Naive thymus-derived CD4-positive, alpha-beta T cell (primary cell): ENCODE measurements at regions not wholly inside any gene's neighbourhood (a gene's known extent, or its start where the extent isn't known, plus 50 kb on each side); places are given as distances from the start of the nearest gene placed in this dataset.

Experiments
- ATAC-seq: fragments of 150-1000 bp; cut with Tn5 transposase; 2 replicates; pipeline ENCODE4 v1.10.0; 2021; ENCODE audit warnings: mild to moderate bottlenecking, moderate library complexity
- CTCF ChIA-PET: fragments of 350-600 bp; sonication (Branson Sonifier 250); formaldehyde crosslinking; loops from one replicate; lab custom pipeline; 2021; ENCODE audit warnings: antibody characterized with exemption; lab: Charles Lee
- POLR2A ChIA-PET: fragments of 350-600 bp; sonication (Branson Sonifier 250); formaldehyde crosslinking; loops from one replicate; lab custom pipeline; 2021; ENCODE audit warnings: antibody characterized with exemption, inconsistent platforms; lab: Charles Lee
- DNase-seq, 9 donors: peaks; one replicate each; pipeline versions ENCODE4 v3.0.0 to v3.0.0-alpha.2; 2020 to 2022; ENCODE audit warnings: mixed read lengths in 1 of 9
- H3K27ac ChIP-seq: one replicate; pipeline ENCODE4 v1.7.0; 2013; ENCODE audit warnings: mild to moderate bottlenecking, low read depth, low read length, moderate library complexity
- H3K27me3 ChIP-seq, 2 donors: one replicate each; pipeline ENCODE4 v1.7.0; 2013; ENCODE audit warnings: low read length in 2 of 2, mild to moderate bottlenecking in 2 of 2, moderate library complexity in 2 of 2; ENCODE audit not compliant: control insufficient read depth in 2 of 2, insufficient read depth in 2 of 2
- H3K36me3 ChIP-seq, 3 experiments: 1 replicate in 2 of 3; 2 replicates in 1 of 3; pipeline ENCODE4 v1.7.0; 2013; ENCODE audit warnings: low read length in 3 of 3, mild to moderate bottlenecking in 3 of 3, moderate library complexity in 1 of 3; ENCODE audit not compliant: insufficient read depth in 3 of 3, control insufficient read depth in 2 of 3
- H3K4me1 ChIP-seq, 2 donors: one replicate each; pipeline ENCODE4 v1.7.0; 2013; ENCODE audit warnings: low read length in 2 of 2, mild to moderate bottlenecking in 2 of 2, moderate library complexity in 1 of 2; ENCODE audit not compliant: control insufficient read depth in 2 of 2, insufficient read depth in 2 of 2
- H3K4me3 ChIP-seq: 2 replicates; pipeline ENCODE4 v1.7.0; 2013; ENCODE audit warnings: mild to moderate bottlenecking, low read length
- H3K9me3 ChIP-seq, 3 experiments: 1 replicate in 2 of 3; 2 replicates in 1 of 3; pipeline ENCODE4 v1.7.0; 2013; ENCODE audit warnings: low read length in 3 of 3; ENCODE audit not compliant: control insufficient read depth in 2 of 3
- H3K27ac Mint-ChIP-seq, 9 donors: one replicate each; pipeline ENCODE4 v1.8.0; 2020 to 2022; ENCODE audit warnings: mixed read lengths in 9 of 9, mild to moderate bottlenecking in 8 of 9, moderate library complexity in 5 of 9, inconsistent platforms in 2 of 9
- H3K27me3 Mint-ChIP-seq, 5 donors: one replicate each; pipeline ENCODE4 v1.8.0; 2021 to 2022; ENCODE audit warnings: mixed read lengths in 5 of 5, mild to moderate bottlenecking in 1 of 5
- H3K36me3 Mint-ChIP-seq, 5 donors: one replicate each; pipeline ENCODE4 v1.8.0; 2020 to 2022; ENCODE audit warnings: mixed read lengths in 5 of 5, mild to moderate bottlenecking in 3 of 5, inconsistent platforms in 1 of 5
- H3K4me1 Mint-ChIP-seq, 7 donors: one replicate each; pipeline ENCODE4 v1.8.0; 2020 to 2022; ENCODE audit warnings: mixed read lengths in 7 of 7, mild to moderate bottlenecking in 3 of 7, inconsistent platforms in 1 of 7
- H3K4me3 Mint-ChIP-seq, 10 donors: one replicate each; pipeline ENCODE4 v1.8.0; 2020 to 2022; ENCODE audit warnings: mild to moderate bottlenecking in 10 of 10, mixed read lengths in 10 of 10, moderate library complexity in 6 of 10, inconsistent platforms in 2 of 10
- H3K9me3 Mint-ChIP-seq, 11 donors: one replicate each; pipeline ENCODE4 v1.8.0; 2020 to 2022; ENCODE audit warnings: mixed read lengths in 11 of 11, mild to moderate bottlenecking in 4 of 11, inconsistent platforms in 1 of 11, moderate library complexity in 1 of 11
- intact Hi-C, 2 donors: fragments of 100-400 bp; cut with micrococcal nuclease; formaldehyde crosslinking; loops; one replicate each; pipeline ENCODE4 v1.15.1; 2023

DNA sequence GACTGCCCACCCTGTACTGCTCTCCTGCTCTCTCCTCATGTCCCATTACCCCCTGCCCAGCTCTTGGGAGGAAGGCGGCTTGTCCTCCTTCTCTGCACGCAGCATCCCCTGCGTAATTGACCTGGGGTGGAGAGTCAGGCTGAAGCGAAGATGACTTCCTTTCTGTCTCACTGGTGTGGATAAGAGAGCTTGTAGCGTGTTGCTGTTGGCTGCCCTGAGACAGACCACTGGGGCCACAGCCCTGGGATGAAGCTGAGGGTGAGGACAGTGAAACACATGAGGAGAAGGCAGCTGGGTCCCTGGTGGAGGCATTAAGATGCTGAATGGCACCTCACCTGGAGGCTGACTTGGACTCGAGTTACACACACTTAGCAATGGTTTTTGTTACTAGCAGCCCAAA lies 310.3 kb upstream of the ZNF32 start:
- Histone ChIP-seq H3K4me3 (no peak overlapping the region), H3K9me3 (no peaks in the 10 kb centered on the region), H3K36me3 (no peaks in the 10 kb centered on the region), H3K27me3 (no peaks in the 10 kb centered on the region), H3K27ac (no peak overlapping the region), H3K4me1 (no peaks in the 10 kb centered on the region)
- Mint-ChIP-seq H3K9me3 (no peaks in the 10 kb centered on the region), H3K27me3 (peaks cover 3 to 30% (median 21%) of the 10 kb centered on the region in 5 donors), H3K36me3 (no peaks in the 10 kb centered on the region), H3K4me3 (no peak overlapping the region), H3K4me1 (no peaks in the 10 kb centered on the region), H3K27ac (no peak overlapping the region)
- CTCF ChIA-PET: no interaction called here
- intact Hi-C loops: no loop called here
- POLR2A ChIA-PET: no interaction called here
- DNase-seq: no peak
- ATAC-seq: no peak

DNA sequence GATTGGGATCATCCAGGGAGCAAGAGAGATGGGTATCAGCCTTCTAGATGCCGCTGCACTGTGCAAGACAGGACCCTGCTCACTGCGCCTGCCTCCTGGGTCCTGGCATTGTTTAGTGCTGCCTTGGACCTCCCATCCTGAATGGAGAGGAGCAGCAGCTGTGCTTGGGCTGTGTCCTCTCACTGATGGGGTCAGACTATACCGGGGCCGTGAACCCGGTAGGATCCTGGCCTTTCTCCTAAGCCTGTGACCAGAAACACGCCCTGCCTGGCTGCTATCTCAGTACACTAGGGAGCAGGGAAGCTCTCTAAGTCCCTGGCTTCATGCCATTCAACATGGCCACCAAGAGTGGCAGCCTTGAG lies 309.4 kb upstream of the ZNF32 start:
- H3K36me3 ChIP-seq: no peaks in the 10 kb centered on the region
- POLR2A ChIA-PET: no interaction called here
- H3K4me1 ChIP-seq: no peaks in the 10 kb centered on the region
- no peak for ATAC-seq
- Mint-ChIP-seq H3K4me1 (no peaks in the 10 kb centered on the region), H3K36me3 (no peaks in the 10 kb centered on the region), H3K4me3 (no peak overlapping the region), H3K27me3 (peaks cover 4 to 35% (median 23%) of the 10 kb centered on the region in 5 donors), H3K9me3 (peaks cover 0 to 5% (median under 1%) of the 10 kb centered on the region in 11 donors), H3K27ac (no peak overlapping the region)
- H3K27me3 ChIP-seq: no peaks in the 10 kb centered on the region
- no peaks in the 10 kb centered on the region for H3K9me3 ChIP-seq
- H3K27ac ChIP-seq: no peak overlapping the region
- DNase-seq: no peak
- intact Hi-C loops: no loop called here
- CTCF ChIA-PET: no interaction called here
- H3K4me3 ChIP-seq: no peak overlapping the region

DNA sequence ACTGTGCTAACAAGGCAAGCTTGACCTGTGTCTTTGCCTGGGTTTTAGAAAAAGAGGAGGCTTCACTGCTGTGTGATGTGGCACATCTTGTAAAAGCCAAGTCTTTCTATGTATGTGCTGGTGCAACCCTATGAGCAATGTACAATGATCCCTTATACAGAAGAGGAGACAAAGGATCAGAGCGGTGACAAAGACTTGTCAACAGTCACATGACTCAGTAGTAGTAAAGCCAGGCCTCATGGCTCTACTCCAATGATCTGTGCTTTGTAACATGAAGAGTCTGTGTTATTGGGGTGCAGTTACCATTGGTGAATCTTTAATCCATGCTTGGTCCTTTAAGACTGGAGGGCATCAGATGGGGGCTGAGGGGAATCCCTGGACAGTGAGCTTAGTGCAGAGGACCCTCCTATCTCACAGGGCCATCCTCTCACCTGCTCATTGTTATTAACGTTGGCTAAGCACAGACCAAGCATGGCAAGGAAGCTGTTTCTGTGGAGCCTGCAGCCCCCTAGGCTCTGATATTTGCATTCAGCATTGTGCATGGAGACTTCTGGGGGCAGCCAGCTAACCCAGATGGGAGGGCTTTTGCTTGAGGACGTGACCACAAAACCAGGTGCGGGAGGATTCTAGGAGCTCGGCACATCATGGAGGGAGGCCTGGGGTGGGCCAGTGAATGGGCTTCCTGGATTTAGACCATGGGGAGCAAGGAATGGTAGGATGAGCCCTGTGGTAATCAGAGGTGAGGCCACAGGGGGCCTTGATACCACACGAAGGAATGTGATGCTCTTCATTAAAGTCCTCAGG lies 308.8 kb upstream of the ZNF32 start:
- no peaks in the 10 kb centered on the region for H3K9me3 ChIP-seq
- H3K4me1 Mint-ChIP-seq: no peaks in the 10 kb centered on the region
- H3K27ac Mint-ChIP-seq: no peak overlapping the region
- no peak overlapping the region for H3K27ac ChIP-seq
- H3K27me3 ChIP-seq: no peaks in the 10 kb centered on the region
- DNase-seq (no peak), ATAC-seq (no peak)
- CTCF ChIA-PET: no interaction called here
- no peak overlapping the region for H3K4me3 ChIP-seq
- peaks cover 8 to 39% (median 27%) of the 10 kb centered on the region in 5 donors for H3K27me3 Mint-ChIP-seq
- POLR2A ChIA-PET: no interaction called here
- intact Hi-C loops: no loop called here
- H3K36me3 ChIP-seq: no peaks in the 10 kb centered on the region
- no peaks in the 10 kb centered on the region for H3K4me1 ChIP-seq
- H3K9me3 Mint-ChIP-seq: peaks cover 0 to 8% (median 2%) of the 10 kb centered on the region in 11 donors
- no peaks in the 10 kb centered on the region for H3K36me3 Mint-ChIP-seq
- no peak overlapping the region for H3K4me3 Mint-ChIP-seq

DNA sequence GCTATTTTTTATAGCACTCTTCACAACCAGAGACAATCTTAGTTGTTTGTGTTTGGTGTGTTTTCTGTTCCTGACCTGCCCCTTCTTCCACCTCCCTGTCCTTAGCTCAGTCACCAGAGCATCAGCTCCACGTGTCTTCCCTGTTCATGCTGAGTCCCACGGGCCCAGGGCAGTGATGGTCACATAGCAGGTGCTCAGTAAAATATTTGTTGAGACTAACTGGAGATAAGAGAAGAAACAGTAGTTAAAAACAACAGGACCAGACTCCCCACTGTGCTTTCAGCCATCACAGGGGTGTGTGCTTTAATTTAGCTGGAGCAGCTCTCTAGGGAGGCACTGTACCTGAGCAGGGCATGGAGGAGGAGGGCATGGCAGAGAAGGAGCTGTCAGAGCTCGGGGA lies 307.3 kb upstream of the ZNF32 start:
- no peak overlapping the region for H3K27ac ChIP-seq
- DNase-seq (no peak), ATAC-seq (no peak)
- no peaks in the 10 kb centered on the region for H3K27me3 ChIP-seq
- POLR2A ChIA-PET: no interaction called here
- peaks cover 0 to 8% (median 2%) of the 10 kb centered on the region in 11 donors for H3K9me3 Mint-ChIP-seq
- H3K4me1 Mint-ChIP-seq: no peaks in the 10 kb centered on the region
- H3K36me3 Mint-ChIP-seq: no peaks in the 10 kb centered on the region
- H3K27ac Mint-ChIP-seq: no peak overlapping the region
- intact Hi-C loops: no loop called here
- H3K4me3 Mint-ChIP-seq: no peak overlapping the region
- H3K27me3 Mint-ChIP-seq: peaks cover 10 to 40% (median 32%) of the 10 kb centered on the region in 5 donors
- no peaks in the 10 kb centered on the region for H3K4me1 ChIP-seq
- CTCF ChIA-PET: no interaction called here
- H3K4me3 ChIP-seq: no peak overlapping the region
- H3K9me3 ChIP-seq: no peaks in the 10 kb centered on the region
- no peaks in the 10 kb centered on the region for H3K36me3 ChIP-seq

DNA sequence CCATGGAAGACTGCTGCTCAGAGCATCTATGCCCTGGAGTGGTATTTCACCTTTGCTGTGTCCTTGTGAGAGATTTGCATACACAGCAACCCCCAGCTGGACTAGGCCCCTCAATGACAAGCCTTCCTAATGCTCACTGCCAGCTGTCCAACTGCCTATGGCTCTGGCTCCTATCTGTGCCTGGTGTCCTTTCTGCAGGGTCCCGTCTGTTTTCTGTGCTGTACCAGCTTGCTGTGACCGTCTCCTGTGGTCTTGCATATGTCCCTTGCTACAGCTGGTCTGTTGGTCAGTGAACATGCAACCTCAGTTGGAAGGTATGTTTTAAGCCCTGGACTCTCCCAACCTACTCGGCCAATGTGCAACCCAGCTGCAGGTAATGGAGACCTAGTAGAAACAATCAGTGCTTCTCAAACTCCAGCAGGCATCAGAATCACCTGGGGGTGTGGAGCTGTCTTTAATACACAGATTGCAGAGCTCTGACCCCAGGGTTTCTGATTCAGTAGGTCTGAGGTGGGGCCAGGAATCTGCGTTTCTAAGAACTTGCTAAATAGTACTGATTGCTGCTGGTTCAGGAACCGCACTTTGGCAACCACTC lies 306.4 kb upstream of the ZNF32 start:
- H3K4me1 Mint-ChIP-seq: no peaks in the 10 kb centered on the region
- no peak for ATAC-seq
- no peak overlapping the region for H3K4me3 Mint-ChIP-seq
- peaks cover 12 to 45% (median 34%) of the 10 kb centered on the region in 5 donors for H3K27me3 Mint-ChIP-seq
- H3K27ac Mint-ChIP-seq: no peak overlapping the region
- Histone ChIP-seq H3K4me3 (no peak overlapping the region), H3K36me3 (no peaks in the 10 kb centered on the region), H3K4me1 (no peaks in the 10 kb centered on the region), H3K27me3 (no peaks in the 10 kb centered on the region), H3K27ac (no peak overlapping the region), H3K9me3 (no peaks in the 10 kb centered on the region)
- peaks cover 0 to 8% (median 5%) of the 10 kb centered on the region in 11 donors for H3K9me3 Mint-ChIP-seq
- DNase-seq: no peak
- POLR2A ChIA-PET: no interaction called here
- CTCF ChIA-PET: no interaction called here
- intact Hi-C loops: no loop called here
- H3K36me3 Mint-ChIP-seq: no peaks in the 10 kb centered on the region

DNA sequence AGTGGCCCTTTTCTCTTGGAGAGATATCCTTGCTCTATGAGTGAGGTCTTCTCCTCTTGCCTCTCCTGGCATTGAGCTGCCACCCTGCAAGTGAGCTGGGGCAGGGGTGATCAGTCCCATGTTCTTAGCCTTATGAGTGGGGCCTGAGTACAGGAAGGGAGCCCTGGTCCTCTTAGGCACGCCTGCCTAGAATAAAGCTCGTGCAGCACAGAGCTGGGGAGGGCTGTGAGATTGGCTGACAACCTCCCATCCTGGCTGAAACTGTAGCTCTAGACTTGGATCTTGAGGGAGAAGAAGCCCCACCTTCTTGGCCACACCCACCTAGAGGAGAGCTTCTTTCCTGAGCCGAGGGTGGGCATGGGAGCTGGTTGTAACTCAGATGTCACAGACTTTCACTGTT lies 305.0 kb upstream of the ZNF32 start:
- Histone ChIP-seq H3K4me1 (no peaks in the 10 kb centered on the region), H3K36me3 (no peaks in the 10 kb centered on the region), H3K9me3 (no peaks in the 10 kb centered on the region), H3K27ac (no peak overlapping the region), H3K4me3 (no peak overlapping the region), H3K27me3 (no peaks in the 10 kb centered on the region)
- intact Hi-C loops: no loop called here
- ATAC-seq (no peak), DNase-seq (no peak)
- peaks cover 0 to 8% (median 5%) of the 10 kb centered on the region in 11 donors for H3K9me3 Mint-ChIP-seq
- no peak overlapping the region for H3K27ac Mint-ChIP-seq
- H3K27me3 Mint-ChIP-seq: peaks cover 13 to 45% (median 34%) of the 10 kb centered on the region in 5 donors
- H3K4me3 Mint-ChIP-seq: no peak overlapping the region
- no peaks in the 10 kb centered on the region for H3K4me1 Mint-ChIP-seq
- POLR2A ChIA-PET: interaction anchor here (0.5 kb wide), 1 partner anchor 10 kb away, joined by 3 read pairs; no protein-coding TSS in a partner anchor
- CTCF ChIA-PET: no interaction called here
- no peaks in the 10 kb centered on the region for H3K36me3 Mint-ChIP-seq

DNA sequence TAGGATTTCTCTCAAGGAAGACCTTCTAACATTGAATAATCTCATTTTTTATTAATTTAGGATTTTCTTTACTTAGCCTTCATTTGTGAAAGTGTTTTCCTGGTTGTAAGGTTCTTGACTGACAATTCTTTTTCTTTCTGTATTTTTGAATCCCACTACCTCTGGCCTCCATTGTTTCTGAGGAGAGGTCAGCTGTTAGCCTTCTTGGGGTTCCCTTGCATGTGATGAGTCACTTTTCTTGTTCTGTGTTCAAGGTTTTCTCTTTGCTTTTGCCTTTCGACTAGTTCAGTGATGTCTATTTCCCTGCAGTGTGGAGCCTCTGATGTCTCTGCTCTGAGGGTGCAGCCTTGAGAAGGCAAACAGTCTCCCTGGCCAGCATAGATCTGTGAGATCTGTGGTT lies 304.1 kb upstream of the ZNF32 start:
- no peak overlapping the region for H3K27ac ChIP-seq
- intact Hi-C loops: no loop called here
- peaks cover 0 to 15% (median 7%) of the 10 kb centered on the region in 11 donors for H3K9me3 Mint-ChIP-seq
- no peaks in the 10 kb centered on the region for H3K4me1 ChIP-seq
- ChIA-PET POLR2A (no interaction called here), CTCF (interaction anchor here (0.7 kb wide), 1 partner anchor 980 kb away, joined by 4 read pairs; no protein-coding TSS in a partner anchor)
- no peak overlapping the region for H3K4me3 ChIP-seq
- H3K36me3 Mint-ChIP-seq: no peaks in the 10 kb centered on the region
- H3K9me3 ChIP-seq: no peaks in the 10 kb centered on the region
- DNase-seq: no peak
- no peaks in the 10 kb centered on the region for H3K36me3 ChIP-seq
- no peak for ATAC-seq
- no peak overlapping the region for H3K27ac Mint-ChIP-seq
- H3K27me3 Mint-ChIP-seq: peaks cover 16 to 45% (median 34%) of the 10 kb centered on the region in 5 donors
- no peaks in the 10 kb centered on the region for H3K27me3 ChIP-seq
- no peaks in the 10 kb centered on the region for H3K4me1 Mint-ChIP-seq
- H3K4me3 Mint-ChIP-seq: no peak overlapping the region
